Naive thymus-derived CD4-positive, alpha-beta T cell (primary cell): ENCODE measurements at regions not wholly inside any gene's neighbourhood (a gene's known extent, or its start where the extent isn't known, plus 50 kb on each side); places are given as distances from the start of the nearest gene placed in this dataset.

ENCODE experiments used
- ATAC-seq: fragments of 150-1000 bp; cut with Tn5 transposase; 2 replicates; pipeline ENCODE4 v1.10.0; 2021; ENCODE audit warnings: mild to moderate bottlenecking, moderate library complexity
- CTCF ChIA-PET: fragments of 350-600 bp; sonication (Branson Sonifier 250); formaldehyde crosslinking; loops from one replicate; lab custom pipeline; 2021; ENCODE audit warnings: antibody characterized with exemption; lab: Charles Lee
- POLR2A ChIA-PET: fragments of 350-600 bp; sonication (Branson Sonifier 250); formaldehyde crosslinking; loops from one replicate; lab custom pipeline; 2021; ENCODE audit warnings: antibody characterized with exemption, inconsistent platforms; lab: Charles Lee
- DNase-seq, 9 donors: peaks; one replicate each; pipeline versions ENCODE4 v3.0.0 to v3.0.0-alpha.2; 2020 to 2022; ENCODE audit warnings: mixed read lengths in 1 of 9
- H3K27ac ChIP-seq: one replicate; pipeline ENCODE4 v1.7.0; 2013; ENCODE audit warnings: mild to moderate bottlenecking, low read depth, low read length, moderate library complexity
- H3K27me3 ChIP-seq, 2 donors: one replicate each; pipeline ENCODE4 v1.7.0; 2013; ENCODE audit warnings: low read length in 2 of 2, mild to moderate bottlenecking in 2 of 2, moderate library complexity in 2 of 2; ENCODE audit not compliant: control insufficient read depth in 2 of 2, insufficient read depth in 2 of 2
- H3K36me3 ChIP-seq, 3 experiments: 1 replicate in 2 of 3; 2 replicates in 1 of 3; pipeline ENCODE4 v1.7.0; 2013; ENCODE audit warnings: low read length in 3 of 3, mild to moderate bottlenecking in 3 of 3, moderate library complexity in 1 of 3; ENCODE audit not compliant: insufficient read depth in 3 of 3, control insufficient read depth in 2 of 3
- H3K4me1 ChIP-seq, 2 donors: one replicate each; pipeline ENCODE4 v1.7.0; 2013; ENCODE audit warnings: low read length in 2 of 2, mild to moderate bottlenecking in 2 of 2, moderate library complexity in 1 of 2; ENCODE audit not compliant: control insufficient read depth in 2 of 2, insufficient read depth in 2 of 2
- H3K4me3 ChIP-seq: 2 replicates; pipeline ENCODE4 v1.7.0; 2013; ENCODE audit warnings: mild to moderate bottlenecking, low read length
- H3K9me3 ChIP-seq, 3 experiments: 1 replicate in 2 of 3; 2 replicates in 1 of 3; pipeline ENCODE4 v1.7.0; 2013; ENCODE audit warnings: low read length in 3 of 3; ENCODE audit not compliant: control insufficient read depth in 2 of 3
- H3K27ac Mint-ChIP-seq, 9 donors: one replicate each; pipeline ENCODE4 v1.8.0; 2020 to 2022; ENCODE audit warnings: mixed read lengths in 9 of 9, mild to moderate bottlenecking in 8 of 9, moderate library complexity in 5 of 9, inconsistent platforms in 2 of 9
- H3K27me3 Mint-ChIP-seq, 5 donors: one replicate each; pipeline ENCODE4 v1.8.0; 2021 to 2022; ENCODE audit warnings: mixed read lengths in 5 of 5, mild to moderate bottlenecking in 1 of 5
- H3K36me3 Mint-ChIP-seq, 5 donors: one replicate each; pipeline ENCODE4 v1.8.0; 2020 to 2022; ENCODE audit warnings: mixed read lengths in 5 of 5, mild to moderate bottlenecking in 3 of 5, inconsistent platforms in 1 of 5
- H3K4me1 Mint-ChIP-seq, 7 donors: one replicate each; pipeline ENCODE4 v1.8.0; 2020 to 2022; ENCODE audit warnings: mixed read lengths in 7 of 7, mild to moderate bottlenecking in 3 of 7, inconsistent platforms in 1 of 7
- H3K4me3 Mint-ChIP-seq, 10 donors: one replicate each; pipeline ENCODE4 v1.8.0; 2020 to 2022; ENCODE audit warnings: mild to moderate bottlenecking in 10 of 10, mixed read lengths in 10 of 10, moderate library complexity in 6 of 10, inconsistent platforms in 2 of 10
- H3K9me3 Mint-ChIP-seq, 11 donors: one replicate each; pipeline ENCODE4 v1.8.0; 2020 to 2022; ENCODE audit warnings: mixed read lengths in 11 of 11, mild to moderate bottlenecking in 4 of 11, inconsistent platforms in 1 of 11, moderate library complexity in 1 of 11
- intact Hi-C, 2 donors: fragments of 100-400 bp; cut with micrococcal nuclease; formaldehyde crosslinking; loops; one replicate each; pipeline ENCODE4 v1.15.1; 2023

DNA sequence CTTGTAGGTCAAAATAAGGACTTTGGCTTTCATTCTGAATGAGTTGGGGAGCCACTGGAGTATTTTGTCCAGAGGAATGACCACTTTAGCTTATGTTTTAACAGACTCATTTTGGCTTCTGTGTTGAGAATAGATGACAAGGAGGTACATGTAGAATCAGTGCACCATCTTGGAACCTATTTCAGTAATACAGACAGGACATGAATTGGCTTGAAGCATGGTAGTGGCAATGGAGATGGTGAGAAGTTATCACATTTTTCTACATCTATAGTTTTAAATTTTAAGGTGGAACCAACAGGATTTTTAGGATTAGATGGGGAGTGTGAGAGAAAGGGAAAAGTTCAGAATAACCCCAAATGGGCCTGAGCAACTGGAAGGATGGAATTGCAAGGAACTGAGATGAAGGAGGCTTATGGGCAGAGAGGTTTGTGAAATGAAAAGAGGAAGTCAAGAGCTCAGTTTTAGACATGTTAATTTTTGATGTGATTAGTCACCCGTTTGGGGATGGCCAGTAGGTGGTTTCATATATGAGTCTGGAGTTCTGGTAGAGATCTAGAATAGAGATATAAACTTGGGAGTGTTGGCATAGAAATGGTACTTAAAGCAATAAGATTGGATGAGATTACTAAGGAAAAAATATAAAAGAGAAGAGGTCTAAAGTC, 89.2 kb upstream of the JAZF1 start:
- Histone ChIP-seq H3K27me3 (no peaks in the 10 kb centered on the region), H3K27ac (no peak overlapping the region), H3K4me1 (no peaks in the 10 kb centered on the region), H3K36me3 (no peaks in the 10 kb centered on the region), H3K4me3 (no peak overlapping the region), H3K9me3 (no peaks in the 10 kb centered on the region)
- POLR2A ChIA-PET, result no interaction called here
- DNase-seq, result no peak
- Mint-ChIP-seq H3K4me3 (no peak overlapping the region), H3K9me3 (peaks cover 0 to 10% (median 5%) of the 10 kb centered on the region in 11 donors), H3K27ac (peak overlapping the region in 1 of 9 donors; percentile 7), H3K4me1 (peaks cover 0 to 7% (median 5%) of the 10 kb centered on the region in 7 donors), H3K27me3 (peaks cover 5 to 32% (median 27%) of the 10 kb centered on the region in 5 donors), H3K36me3 (peaks cover 0 to 4% (median 3%) of the 10 kb centered on the region in 5 donors)
- CTCF ChIA-PET, result no interaction called here
- peak; percentile 65 for ATAC-seq
- intact Hi-C loops, result loop anchor here in 1 of 2 donors (10.0 kb wide), 1 partner anchor 1075 kb away; no protein-coding TSS in a partner anchor

DNA sequence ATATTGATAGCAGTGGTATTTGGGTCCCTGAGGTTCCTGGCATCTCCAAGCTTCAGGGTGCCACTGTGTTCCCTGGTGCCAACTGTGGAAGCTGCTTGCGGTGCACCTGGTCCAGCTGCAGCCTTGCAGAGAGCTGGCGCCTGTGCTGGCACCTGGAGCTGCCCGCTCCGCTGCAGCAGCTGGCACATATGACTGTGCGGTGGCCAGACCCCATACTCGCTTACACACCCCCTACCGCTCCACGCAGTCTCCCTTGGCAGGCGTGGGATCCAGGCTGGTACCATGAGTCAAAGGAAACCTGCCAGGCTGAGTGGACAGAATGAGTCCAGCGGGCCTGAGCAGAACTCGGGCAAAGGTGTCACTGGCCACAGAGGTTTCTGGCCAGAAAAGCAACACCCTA, 89.9 kb upstream of the JAZF1 start:
- ATAC-seq (no peak), DNase-seq (no peak)
- H3K9me3 Mint-ChIP-seq, result peaks cover 0 to 10% (median 5%) of the 10 kb centered on the region in 11 donors
- H3K36me3 ChIP-seq, result no peaks in the 10 kb centered on the region
- H3K27me3 ChIP-seq, result no peaks in the 10 kb centered on the region
- peaks cover 0 to 4% (median 3%) of the 10 kb centered on the region in 5 donors for H3K36me3 Mint-ChIP-seq
- H3K27me3 Mint-ChIP-seq, result peaks cover 5 to 37% (median 27%) of the 10 kb centered on the region in 5 donors
- intact Hi-C loops, result loop anchor here in 1 of 2 donors (10.0 kb wide), 1 partner anchor 1076 kb away; no protein-coding TSS in a partner anchor
- no peaks in the 10 kb centered on the region for H3K4me1 ChIP-seq
- no peak overlapping the region for H3K27ac Mint-ChIP-seq
- ChIA-PET POLR2A (no interaction called here), CTCF (no interaction called here)
- no peak overlapping the region for H3K4me3 Mint-ChIP-seq
- no peaks in the 10 kb centered on the region for H3K9me3 ChIP-seq
- no peak overlapping the region for H3K27ac ChIP-seq
- no peak overlapping the region for H3K4me3 ChIP-seq
- peaks cover 0 to 7% (median 5%) of the 10 kb centered on the region in 7 donors for H3K4me1 Mint-ChIP-seq

- no peaks in the 10 kb centered on the region for H3K9me3 ChIP-seq
- ATAC-seq, result peak; percentile 73
- H3K27ac Mint-ChIP-seq, result peak overlapping the region in 1 of 9 donors; percentile 31
- H3K4me3 Mint-ChIP-seq, result peak overlapping the region in 8 of 10 donors; percentile 3 to 78 (median 62)
- peaks cover 0 to 7% (median 5%) of the 10 kb centered on the region in 7 donors for H3K4me1 Mint-ChIP-seq
- ChIA-PET CTCF (interaction anchor here (1.0 kb wide), 1 partner anchor 128 kb away, joined by 3 read pairs; no protein-coding TSS in a partner anchor), POLR2A (no interaction called here)
- no peaks in the 10 kb centered on the region for H3K4me1 ChIP-seq
- no peak overlapping the region for H3K27ac ChIP-seq
- H3K4me3 ChIP-seq, result no peak overlapping the region
- intact Hi-C loops, result loop anchor here in 1 of 2 donors (1.0 to 10.0 kb wide), 3 partner anchors 91 to 1078 kb away; no protein-coding TSS in a partner anchor
- no peaks in the 10 kb centered on the region for H3K27me3 ChIP-seq
- H3K36me3 ChIP-seq, result no peaks in the 10 kb centered on the region
- H3K36me3 Mint-ChIP-seq, result peaks cover 0 to 4% (median 3%) of the 10 kb centered on the region in 5 donors
- peak in 6 of 9 donors; percentile 7 to 20 (median 15) for DNase-seq
- H3K9me3 Mint-ChIP-seq, result peaks cover 0 to 10% (median 5%) of the 10 kb centered on the region in 11 donors
- H3K27me3 Mint-ChIP-seq, result peaks cover 5 to 40% (median 24%) of the 10 kb centered on the region in 5 donors
Observed at GRCh38 chr7:28272461-28272877, 91.9 kb upstream of the JAZF1 start.

- Histone ChIP-seq H3K27ac (no peak overlapping the region), H3K36me3 (no peaks in the 10 kb centered on the region), H3K4me3 (no peak overlapping the region), H3K27me3 (no peaks in the 10 kb centered on the region), H3K4me1 (no peaks in the 10 kb centered on the region), H3K9me3 (no peaks in the 10 kb centered on the region)
- ATAC-seq (no peak), DNase-seq (no peak)
- H3K4me1 Mint-ChIP-seq, result peaks cover 0 to 7% (median 4%) of the 10 kb centered on the region in 7 donors
- H3K9me3 Mint-ChIP-seq, result peaks cover 0 to 9% (median 4%) of the 10 kb centered on the region in 11 donors
- no peak overlapping the region for H3K27ac Mint-ChIP-seq
- ChIA-PET CTCF (no interaction called here), POLR2A (no interaction called here)
- peaks cover 0 to 4% (median 3%) of the 10 kb centered on the region in 5 donors for H3K36me3 Mint-ChIP-seq
- peaks cover 0 to 21% (median 8%) of the 10 kb centered on the region in 5 donors for H3K27me3 Mint-ChIP-seq
- intact Hi-C loops, result loop anchor here in 1 of 2 donors (10.0 kb wide), 1 partner anchor 1081 kb away; no protein-coding TSS in a partner anchor
- no peak overlapping the region for H3K4me3 Mint-ChIP-seq
Observed at GRCh38 chr7:28276298-28276697, 95.7 kb upstream of the JAZF1 start.

GRCh38 chr7:28277364-28277763, 96.8 kb upstream of the JAZF1 start:
- no peak overlapping the region for H3K27ac Mint-ChIP-seq
- Histone ChIP-seq H3K27me3 (no peaks in the 10 kb centered on the region), H3K4me3 (no peak overlapping the region), H3K4me1 (no peaks in the 10 kb centered on the region), H3K36me3 (no peaks in the 10 kb centered on the region), H3K27ac (no peak overlapping the region), H3K9me3 (no peaks in the 10 kb centered on the region)
- H3K4me1 Mint-ChIP-seq, result peaks cover 0 to 3% (median 3%) of the 10 kb centered on the region in 7 donors
- H3K36me3 Mint-ChIP-seq, result peaks cover 0 to 7% (median 3%) of the 10 kb centered on the region in 5 donors
- ChIA-PET CTCF (no interaction called here), POLR2A (no interaction called here)
- no peak overlapping the region for H3K4me3 Mint-ChIP-seq
- DNase-seq (no peak), ATAC-seq (no peak)
- H3K9me3 Mint-ChIP-seq, result peaks cover 0 to 8% (median 4%) of the 10 kb centered on the region in 11 donors
- H3K27me3 Mint-ChIP-seq, result peaks cover 0 to 20% (median 8%) of the 10 kb centered on the region in 5 donors
- intact Hi-C loops, result loop anchor here in 1 of 2 donors (10.0 kb wide), 1 partner anchor 1083 kb away; no protein-coding TSS in a partner anchor

GRCh38 chr7:28277958-28278357, 97.4 kb upstream of the JAZF1 start:
- Mint-ChIP-seq H3K36me3 (peaks cover 0 to 6% (median 3%) of the 10 kb centered on the region in 5 donors), H3K4me1 (no peaks in the 10 kb centered on the region), H3K27ac (no peak overlapping the region), H3K9me3 (peaks cover 0 to 6% (median 3%) of the 10 kb centered on the region in 11 donors), H3K4me3 (no peak overlapping the region), H3K27me3 (peaks cover 0 to 20% (median 9%) of the 10 kb centered on the region in 5 donors)
- Histone ChIP-seq H3K27ac (no peak overlapping the region), H3K4me1 (no peaks in the 10 kb centered on the region), H3K36me3 (no peaks in the 10 kb centered on the region), H3K9me3 (no peaks in the 10 kb centered on the region), H3K27me3 (no peaks in the 10 kb centered on the region), H3K4me3 (no peak overlapping the region)
- POLR2A ChIA-PET, result no interaction called here
- intact Hi-C loops, result loop anchor here in 1 of 2 donors (10.0 kb wide), 1 partner anchor 1083 kb away; no protein-coding TSS in a partner anchor
- CTCF ChIA-PET, result no interaction called here
- no peak for ATAC-seq
- DNase-seq, result no peak
